ENCODE measurements at regions not wholly inside any gene's neighbourhood (a gene's known extent, or its start where the extent isn't known, plus 50 kb on each side); places are given as distances from the start of the nearest gene placed in this dataset.
A peak's percentile ranks its signal among the peaks of the same experiment; 100 is the strongest.

DNA sequence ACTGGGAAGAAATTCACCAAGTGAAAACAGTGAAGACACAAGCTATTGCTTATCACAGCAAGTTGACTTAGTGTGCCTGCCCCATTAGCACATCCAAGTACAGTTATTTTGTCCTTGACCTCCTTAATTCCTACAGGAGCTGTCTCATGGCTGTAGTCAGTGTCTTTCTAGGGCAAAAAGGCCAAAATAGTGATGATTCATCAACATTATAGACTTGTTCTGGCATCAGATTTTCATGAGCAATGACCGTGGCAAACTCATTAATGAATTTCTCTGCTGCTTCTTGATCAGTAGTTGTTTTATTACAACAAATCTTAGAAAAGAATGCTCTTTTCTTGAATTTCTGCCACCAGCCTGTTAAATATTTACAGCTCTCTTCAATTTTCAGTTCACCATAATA, 1169.3 kb upstream of the DDX18 start:
- DNase-seq = no peak

DNA sequence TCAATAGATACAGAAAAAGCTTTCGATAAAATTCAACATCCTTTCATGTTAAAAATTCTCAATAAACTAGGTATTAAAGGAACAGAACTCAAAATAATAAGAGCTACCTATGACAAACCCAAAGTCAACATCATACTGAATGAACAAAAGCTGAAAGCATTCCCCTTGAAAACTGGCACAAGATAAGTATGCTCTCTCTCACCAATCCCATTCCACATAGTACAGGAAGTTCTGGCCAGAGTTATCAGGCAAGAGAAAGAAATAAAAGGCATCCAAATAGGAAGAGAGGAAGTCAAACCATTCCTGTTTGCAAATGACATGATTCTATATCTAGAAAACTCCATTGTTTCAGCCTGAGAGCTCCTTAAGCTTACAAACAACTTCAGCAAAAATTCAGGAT, 1145.8 kb upstream of the DDX18 start:
- DNase-seq = no peak

DNA sequence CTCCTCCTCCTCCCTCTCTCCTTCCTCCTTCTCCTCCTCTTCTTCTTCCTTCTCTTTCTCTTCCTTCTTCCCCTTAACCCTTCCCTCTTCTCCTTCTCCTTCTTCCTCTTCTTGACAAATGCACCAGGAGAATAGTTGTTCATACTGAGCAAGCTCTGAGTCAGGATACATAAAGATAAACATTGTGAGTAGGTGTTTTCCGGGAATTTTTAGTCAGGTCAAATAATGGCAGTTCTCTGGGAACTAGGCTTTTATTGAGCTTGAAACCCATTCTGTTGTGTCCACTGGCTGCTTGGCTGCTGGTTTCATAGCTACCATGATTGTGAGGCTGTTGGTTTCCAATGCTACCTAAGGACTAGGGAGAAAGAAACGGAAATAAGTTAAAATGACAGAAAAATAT, 1144.7 kb upstream of the DDX18 start:
- DNase-seq = no peak

DNA sequence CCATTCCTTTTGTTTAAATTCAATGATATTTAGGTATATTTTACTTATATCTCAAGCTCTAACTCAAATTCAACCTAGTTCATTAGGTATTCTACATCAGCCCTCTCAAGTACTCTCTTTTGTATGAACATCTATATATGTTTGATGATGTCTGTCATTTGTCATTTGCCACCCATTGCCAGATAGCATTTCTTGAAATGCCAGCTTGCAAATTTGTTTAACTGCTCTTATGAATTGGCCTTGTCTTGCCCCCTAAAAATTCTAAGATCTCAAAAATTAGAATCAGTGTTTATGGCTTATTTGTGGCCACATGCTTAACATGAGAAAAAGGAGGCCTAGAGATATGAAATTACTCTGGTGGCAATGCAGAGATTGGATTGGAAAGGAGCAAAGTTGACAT, 1140.3 kb upstream of the DDX18 start:
- no peak for DNase-seq

DNA sequence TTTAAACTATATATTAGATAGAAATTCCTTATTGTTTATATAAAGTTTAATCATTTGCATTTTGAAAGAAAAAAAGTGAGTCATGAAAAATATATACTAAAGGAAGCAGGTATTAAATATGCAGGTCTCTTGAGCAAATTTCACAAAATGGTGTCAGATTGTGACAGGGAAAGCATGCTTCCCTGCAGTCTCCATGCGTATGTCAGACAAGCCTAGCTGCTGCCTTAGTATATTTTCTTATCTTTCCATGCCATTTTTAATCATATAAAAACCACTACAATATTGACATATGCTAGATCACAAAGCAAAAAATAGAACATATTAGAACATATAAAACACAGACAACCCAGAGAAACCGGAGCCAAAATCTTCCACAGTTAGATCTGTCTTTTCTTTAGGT, 1137.7 kb upstream of the DDX18 start:
- no peak for DNase-seq

DNA sequence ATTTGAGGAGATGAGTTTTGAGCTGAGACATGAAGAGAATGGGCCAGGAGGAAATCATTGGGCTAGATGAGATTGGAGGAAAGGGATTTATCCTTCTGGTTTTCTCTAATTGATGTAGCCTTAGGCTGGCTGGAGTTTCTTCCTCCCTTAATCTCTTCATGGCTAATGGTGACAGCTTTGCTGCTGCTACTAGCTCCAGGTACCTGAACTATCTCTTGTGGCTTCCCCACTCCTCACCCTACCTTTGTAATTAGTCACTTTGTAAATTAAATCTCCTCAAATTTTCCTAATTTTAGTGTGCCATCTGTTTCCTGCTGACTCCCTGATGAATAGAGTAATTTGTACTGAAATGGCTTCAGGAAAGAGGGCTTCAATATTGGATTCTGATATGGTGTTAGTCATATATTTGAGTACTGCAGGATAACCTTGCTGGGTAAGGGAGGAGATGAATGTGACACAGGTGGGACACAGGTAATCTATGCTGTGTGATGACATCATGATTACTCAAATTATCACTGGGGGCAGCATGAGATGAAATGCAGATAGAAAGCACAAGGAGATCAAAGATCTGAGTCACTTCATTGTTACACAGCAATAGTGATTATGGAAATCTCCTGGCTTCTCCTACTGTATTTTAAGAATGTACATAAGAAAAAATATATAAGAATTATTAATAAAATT, 1134.1 kb upstream of the DDX18 start:
- no peak for DNase-seq

DNA sequence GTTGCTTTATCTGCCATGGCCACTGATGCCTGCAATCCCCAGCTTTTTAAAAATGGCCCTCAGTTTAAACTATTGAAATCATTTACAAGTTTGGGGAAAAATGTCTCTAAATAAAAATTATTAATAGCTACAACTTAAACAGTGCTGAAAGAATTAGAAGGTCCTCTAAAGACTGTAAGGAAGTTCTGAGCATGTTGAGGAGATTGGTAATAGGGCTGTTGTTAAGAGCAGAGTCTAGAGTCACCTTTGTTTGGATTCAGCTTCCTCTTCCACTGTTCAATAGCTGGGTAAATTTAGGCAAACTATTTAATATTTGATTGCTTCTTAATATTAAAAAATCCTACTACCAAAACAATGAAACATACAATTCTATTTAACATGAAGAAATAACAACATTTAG, 1127.1 kb upstream of the DDX18 start:
- DNase-seq = no peak

DNA sequence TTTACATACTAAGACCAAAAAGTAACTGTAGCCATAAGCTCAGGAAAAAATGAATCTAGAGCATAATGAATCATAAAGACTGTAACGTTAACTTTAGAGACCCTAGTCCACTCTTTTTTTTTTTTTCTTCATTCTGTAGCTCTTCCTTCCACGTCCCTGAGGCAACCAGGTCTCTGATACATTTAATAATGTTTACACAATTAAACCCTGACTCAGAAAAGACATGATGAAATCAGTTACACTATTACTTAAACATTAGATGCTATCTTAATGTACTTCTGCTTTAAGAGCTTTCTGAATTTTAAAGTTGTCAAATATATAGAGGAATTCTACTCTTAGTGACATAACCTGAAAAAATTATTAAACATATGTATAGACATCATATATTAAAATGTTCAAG, 1121.5 kb upstream of the DDX18 start:
- no peak for DNase-seq

DNA sequence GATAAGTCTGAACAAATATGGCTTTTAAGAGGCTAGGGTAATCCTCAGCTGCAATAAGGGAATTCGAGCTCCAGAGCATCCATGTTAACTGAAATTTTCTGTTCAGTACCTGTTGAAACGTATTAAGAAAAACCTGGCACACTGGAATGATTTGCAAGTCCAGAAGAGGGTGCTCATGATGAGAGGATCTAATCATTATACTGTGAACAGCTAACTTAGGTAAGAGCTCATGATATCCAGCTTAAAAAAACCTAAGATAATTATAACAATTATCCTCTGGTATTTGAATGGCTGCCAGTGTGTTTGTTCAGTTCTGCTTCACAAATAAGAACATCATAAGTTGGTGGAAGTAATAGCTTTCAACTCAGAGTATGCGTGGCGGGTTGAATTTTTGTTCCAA, 1118.3 kb upstream of the DDX18 start:
- no peak for DNase-seq

DNA sequence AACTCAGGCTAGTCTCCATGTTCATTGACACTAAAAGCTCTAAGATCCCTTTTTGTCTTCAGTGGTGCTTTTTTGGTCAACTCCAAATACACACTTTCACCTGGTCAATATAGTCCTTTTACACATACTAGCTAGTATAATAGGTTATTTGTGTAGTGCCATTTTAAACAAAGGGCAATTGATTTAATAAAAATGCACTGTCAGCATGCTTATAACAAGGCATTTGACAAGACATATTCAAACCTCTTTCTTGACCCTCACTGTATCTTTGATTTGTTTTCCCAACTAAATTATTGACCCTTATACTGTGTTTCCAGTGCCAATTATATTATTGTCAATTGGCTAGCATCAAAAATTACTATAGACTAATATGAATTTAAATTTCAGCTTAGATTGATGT, 1117.6 kb upstream of the DDX18 start:
- DNase-seq = no peak

DNA sequence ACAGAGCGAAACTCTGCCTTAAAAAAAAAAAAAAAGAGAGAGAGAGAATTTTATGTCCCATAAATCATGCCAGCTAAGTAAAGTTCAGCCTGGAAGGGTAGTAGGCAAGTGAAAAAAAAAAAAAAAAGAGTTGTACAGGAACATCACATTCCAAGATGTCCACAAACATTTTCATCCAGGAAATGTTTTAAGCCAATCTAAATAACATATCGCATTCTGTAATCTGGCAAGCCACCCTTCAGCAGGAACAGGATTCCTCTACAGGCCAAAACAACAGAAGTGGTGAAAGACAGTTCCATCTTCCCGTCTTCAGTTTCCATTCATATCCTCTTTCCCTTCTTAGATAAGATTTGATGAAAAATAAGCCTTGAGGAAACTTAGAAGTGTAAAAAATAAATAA, 1108.1 kb upstream of the DDX18 start:
- DNase-seq = no peak

DNA sequence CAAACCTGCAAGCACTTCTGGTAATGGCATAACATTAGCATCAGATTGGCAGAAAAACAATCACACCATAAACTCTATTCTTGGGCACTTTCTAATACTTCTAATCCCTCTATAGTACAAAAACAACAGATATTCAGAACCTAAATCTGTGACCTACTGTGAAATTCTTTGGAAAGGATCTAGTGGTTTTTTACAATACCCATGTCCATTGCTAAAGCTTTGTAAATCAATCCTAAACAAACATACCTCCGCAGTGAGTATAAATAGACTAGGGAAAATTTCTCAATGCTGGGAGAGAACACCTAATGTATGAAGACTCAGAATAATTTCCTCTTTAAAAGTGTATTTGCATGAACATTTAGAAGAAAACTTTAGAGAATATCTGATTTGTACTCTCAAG, 1098.5 kb upstream of the DDX18 start:
- DNase-seq = no peak

DNA sequence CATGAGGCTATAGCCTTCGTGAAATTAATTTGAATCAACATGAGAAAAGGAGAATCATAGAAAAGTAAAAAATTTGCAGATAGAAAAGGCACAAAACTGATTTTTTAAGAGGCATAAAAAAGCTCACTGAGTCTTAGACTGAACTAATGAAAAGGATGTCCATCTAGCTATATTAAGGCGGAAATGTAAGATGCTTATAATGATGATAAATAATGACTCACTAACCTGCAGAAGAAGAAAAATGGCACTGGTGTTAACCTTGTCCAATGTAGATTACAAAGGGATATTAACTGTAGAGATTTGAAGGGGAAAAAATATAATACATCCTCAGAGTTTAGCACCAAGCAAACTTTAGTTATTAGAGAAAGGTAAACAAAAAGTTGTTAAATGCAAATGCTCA, 1098.0 kb upstream of the DDX18 start:
- DNase-seq = no peak

DNA sequence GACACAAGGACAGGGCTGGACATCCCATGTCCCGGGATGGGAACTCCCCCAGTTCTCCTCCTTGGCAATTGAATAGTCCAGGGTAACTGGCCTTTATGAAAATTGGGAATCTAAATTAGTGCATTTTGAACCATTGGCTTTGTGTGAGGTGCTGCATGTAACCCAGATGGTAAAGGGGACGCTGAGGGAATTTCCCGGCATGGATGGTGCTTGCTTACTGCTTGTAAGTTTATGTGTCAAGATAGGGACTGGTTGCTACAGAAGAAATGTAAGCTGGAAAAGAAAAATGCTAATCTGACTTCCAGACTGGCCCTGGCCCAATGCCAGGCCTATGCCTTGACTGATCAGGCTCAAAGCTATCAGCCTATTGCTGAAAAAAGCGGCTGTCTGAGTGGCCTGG, 1096.7 kb upstream of the DDX18 start:
- no peak for DNase-seq

DNA sequence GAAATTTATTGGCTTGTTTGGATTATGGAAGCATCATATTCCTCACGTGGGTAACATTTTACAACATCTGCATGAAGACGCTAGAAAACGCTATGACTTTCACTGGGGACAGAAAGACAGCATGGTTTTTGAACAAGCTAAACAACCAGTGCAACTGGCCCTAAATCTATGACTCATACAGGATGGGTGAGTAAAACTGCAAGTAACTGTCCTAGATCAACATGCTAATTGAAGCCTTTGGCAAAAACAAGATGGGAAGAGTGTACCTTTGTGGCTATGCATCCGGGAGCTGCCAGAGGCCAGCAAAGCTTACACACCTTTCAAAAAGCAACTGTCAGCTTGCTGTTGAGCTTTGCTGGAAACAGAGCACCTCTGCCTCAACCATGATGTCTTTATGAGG, 1096.0 kb upstream of the DDX18 start:
- no peak for DNase-seq

DNA sequence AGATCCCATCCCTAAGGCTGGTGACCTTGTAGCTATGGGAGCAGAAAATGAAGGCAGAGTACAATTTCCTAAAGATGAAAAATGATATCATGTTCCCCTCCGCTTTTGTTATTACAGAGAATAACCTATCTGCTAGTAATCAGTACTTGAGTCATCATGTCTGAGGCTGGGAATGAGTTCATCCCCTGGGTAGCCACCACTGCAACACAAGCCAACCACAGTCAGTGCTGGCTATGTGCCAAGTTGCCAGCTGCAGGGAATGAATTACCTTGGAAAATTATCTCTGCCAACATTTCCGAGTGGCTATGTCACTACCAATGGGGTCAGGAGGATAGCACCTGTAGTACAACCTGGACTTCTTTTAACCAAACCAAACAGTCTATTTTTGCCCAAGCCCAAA, 1094.7 kb upstream of the DDX18 start:
- peak; percentile 1 for DNase-seq

DNA sequence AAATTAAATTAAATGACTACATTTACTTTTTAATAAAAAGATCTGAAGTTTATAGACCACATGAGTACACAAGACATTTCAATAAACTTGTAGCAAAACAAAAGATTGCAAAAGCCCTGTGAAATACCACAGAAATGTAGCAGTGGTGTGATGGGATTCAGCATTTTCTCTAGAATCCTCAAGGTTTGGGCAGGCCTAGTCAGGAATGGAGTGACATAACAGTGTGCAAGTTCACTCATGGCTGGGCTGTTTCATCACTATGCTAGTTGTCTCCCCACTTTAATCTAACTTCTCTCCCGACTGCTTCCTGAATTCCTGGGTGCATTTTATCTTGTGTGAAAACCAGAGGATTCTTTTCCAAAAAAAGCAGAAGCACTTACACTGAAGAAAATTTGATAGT, 1089.9 kb upstream of the DDX18 start:
- no peak for DNase-seq

DNA sequence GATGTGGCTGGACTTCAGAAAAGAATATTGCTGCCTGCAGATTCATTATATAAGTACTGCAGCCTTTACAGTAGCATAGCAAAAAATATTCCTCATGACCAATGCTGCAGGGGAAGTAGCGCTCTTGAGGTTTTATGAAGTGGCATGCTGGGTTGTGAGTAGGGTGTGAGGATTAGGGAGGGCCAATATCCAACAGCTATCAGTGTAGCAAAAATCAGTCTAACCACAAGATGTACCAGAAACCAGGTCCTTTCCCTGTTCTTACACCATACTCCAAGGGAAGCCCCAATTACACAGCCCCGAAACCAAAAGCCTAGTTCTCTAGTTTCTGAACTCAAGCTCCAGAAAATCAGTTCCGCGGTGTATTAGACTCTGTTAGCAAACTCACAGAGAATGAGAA, 1082.2 kb upstream of the DDX18 start:
- no peak for DNase-seq

DNA sequence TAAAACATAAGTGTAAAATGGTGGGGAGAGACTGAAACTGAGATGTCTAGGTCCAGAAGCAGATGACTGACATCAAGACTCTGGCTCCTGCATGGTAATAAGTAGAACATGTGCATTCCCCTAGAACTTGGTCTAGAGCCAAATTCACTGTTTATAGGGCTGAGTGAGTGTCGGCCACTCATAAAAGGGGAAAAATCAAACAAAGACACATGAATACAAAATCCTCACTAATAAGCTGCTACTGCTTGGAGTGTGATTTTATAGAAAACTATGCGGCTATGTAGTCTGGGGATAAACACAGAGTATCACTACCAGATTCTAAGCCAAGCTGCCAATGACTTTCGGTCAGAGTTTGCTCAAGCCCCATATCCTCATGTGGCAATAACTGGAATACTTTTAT, 1080.8 kb upstream of the DDX18 start:
- no peak for DNase-seq

DNA sequence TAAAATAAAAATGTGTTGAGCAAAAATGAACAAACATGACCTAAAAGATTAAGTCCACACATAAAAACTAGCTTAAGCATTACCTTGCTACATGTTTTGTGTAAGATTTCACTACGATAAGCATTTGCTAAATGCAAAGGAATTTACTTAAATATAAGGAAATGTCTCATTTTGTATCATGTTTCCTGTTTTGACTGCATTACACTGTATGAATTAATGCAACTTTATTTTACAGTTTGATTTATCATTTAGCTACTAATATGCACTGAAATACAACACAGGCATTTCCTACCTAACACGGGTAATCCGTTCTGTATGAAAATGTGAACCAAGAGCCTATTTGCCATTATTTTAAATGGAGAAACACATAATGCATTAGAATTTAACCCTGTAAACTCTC, 1076.5 kb upstream of the DDX18 start:
- no peak for DNase-seq

DNA sequence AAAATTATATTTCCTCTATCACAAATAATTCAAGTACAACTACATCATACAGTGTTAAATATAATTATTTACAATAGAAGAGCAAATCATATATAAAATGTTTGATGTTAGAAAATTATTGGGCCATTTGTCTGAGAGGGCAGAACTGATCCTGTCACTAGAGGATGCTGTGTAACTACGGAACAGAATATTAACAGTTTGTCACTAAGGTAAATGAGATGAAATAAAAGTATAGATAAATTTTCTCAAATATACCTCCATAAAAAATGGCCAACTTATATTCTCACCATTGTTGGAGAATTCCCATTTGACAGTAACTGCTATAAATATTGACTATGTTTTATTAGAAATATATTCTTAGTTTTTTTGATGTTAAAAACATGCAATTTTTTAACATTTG, 1067.4 kb upstream of the DDX18 start:
- no peak for DNase-seq

DNA sequence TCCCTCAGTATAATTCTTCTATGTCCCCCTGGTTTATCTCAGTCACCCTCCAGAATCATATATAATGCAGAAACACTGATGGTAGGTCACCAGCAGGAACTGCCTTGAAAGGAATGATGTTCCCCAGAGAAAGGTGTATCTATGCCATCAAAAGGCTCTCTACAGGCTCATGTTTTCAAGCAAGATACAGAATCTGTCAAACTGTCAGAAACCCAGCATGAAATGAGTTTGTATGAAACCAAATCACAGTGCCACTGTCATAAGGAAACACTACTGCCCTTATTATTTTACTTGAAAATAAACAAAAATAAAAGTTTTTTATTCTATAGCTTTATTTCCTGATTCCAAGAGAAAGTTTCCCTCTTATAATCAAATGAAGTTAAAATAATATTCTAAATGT, 1064.5 kb upstream of the DDX18 start:
- DNase-seq = no peak

DNA sequence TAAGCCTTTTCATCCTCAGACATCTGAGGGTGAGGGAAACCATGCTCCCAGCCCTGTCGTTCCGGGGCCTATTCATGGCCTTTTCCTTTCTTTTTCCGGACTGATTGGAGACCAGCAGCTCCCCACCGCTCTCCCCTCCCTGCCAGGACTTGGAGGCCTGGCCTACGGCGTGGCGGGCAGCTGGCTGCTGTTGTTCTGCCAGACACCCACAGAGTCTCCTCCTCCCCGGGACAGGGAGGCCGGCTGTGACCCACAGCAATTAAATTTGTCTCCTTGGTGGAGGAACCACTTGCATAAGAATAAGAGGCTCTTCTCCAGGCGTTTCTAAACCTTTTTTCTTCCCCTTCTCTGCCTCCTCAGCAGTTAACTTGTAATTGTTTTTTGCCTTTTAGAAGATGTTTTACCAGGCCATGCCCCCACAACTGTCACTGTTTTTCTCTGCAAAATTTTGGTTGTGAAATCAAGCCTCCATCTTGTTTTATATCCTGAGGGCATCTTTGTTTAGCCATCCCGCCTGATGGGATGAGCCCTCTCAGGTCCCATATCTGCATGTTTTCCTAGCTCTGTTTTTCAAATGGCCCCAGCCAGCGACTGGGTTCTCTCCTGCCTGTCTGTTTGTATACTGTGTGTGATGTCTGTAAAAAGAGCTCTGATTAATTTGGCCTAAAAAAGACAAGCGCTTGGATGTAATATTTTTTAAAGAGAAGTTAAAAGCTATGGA, 1060.0 kb upstream of the DDX18 start:
- no peak for DNase-seq

DNA sequence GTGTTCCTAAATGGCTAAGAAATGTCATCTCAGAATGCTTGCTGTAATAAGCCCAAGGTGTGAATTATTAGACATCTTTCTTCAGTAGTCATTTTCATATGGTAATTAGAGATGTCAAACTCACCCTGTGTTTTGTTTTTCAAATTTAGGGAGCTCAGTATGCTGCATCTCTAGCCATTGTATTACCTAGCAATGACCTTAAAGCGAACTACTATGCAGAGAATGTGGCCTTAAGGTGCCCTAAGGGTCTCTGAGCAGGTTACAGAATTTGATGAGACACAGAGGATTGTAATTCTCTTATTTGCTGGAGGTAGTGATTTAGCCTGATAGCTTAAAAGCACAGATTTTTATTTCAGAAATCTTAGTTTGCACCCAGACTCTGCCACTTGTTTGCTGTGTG, 1052.6 kb upstream of the DDX18 start:
- no peak for DNase-seq

DNA sequence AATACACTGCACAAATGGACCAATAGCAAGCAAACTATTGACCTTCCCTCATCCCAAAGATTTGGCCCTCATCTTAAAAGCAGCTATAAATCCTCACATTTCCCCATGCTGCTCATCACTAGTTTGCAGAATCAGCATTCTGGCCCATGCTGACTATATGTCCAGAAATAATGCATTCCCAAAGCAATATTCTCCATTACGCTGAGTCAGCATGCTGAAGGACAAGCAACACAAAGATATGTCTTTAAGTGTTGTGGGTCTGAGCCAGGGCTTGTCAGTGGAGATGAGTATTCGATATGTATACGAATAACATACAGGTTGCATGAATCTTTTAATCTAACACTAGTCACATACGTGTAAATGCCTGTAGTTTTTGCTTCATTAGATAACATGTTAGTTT, 1045.0 kb upstream of the DDX18 start:
- DNase-seq = no peak
